Loucy (cell line): ENCODE measurements at regions not wholly inside any gene's neighbourhood (a gene's known extent, or its start where the extent isn't known, plus 50 kb on each side); places are given as distances from the start of the nearest gene placed in this dataset.
A peak's percentile ranks its signal among the peaks of the same experiment; 100 is the strongest.

Source experiments
- H2AFZ ChIP-seq: fragments of 200-600 bp; sonication (generic); 2 replicates; pipeline ENCODE4 v1.6.0; 2016; ENCODE audit warnings: antibody characterized with exemption, mild to moderate bottlenecking, low read length, moderate library complexity
- H3F3A ChIP-seq: fragments of 200-600 bp; 2 replicates; pipeline ENCODE4 v1.6.0; 2016; ENCODE audit warnings: antibody characterized with exemption, low read depth, mild to moderate bottlenecking
- H3K27me3 ChIP-seq: fragments of 200-600 bp; sonication (generic); 2 replicates; pipeline ENCODE4 v1.6.1; 2014; ENCODE audit warnings: low read length, mild to moderate bottlenecking; ENCODE audit not compliant: insufficient read depth, poor library complexity, severe bottlenecking
- H3K36me3 ChIP-seq: fragments of 200-600 bp; sonication (generic); 2 replicates; pipeline ENCODE4 v1.6.1; 2016; ENCODE audit warnings: low read length; ENCODE audit not compliant: insufficient read depth
- H3K4me1 ChIP-seq: fragments of 200-600 bp; sonication (generic); 2 replicates; pipeline ENCODE4 v1.5.1; 2014; ENCODE audit warnings: low read length, mild to moderate bottlenecking; ENCODE audit not compliant: insufficient read depth, poor library complexity, severe bottlenecking
- H3K4me2 ChIP-seq: fragments of 200-600 bp; sonication (generic); 2 replicates; pipeline ENCODE4 v1.6.0; 2014; ENCODE audit warnings: antibody characterized with exemption, low read length, low read depth, mild to moderate bottlenecking; ENCODE audit not compliant: poor library complexity, severe bottlenecking
- H3K4me3 ChIP-seq: fragments of 200-600 bp; sonication (generic); 2 replicates; pipeline ENCODE4 v1.5.1; 2014; ENCODE audit warnings: low read length, mild to moderate bottlenecking, mixed read lengths; ENCODE audit not compliant: poor library complexity, severe bottlenecking
- H3K79me2 ChIP-seq: fragments of 200-600 bp; sonication (generic); 2 replicates; pipeline ENCODE4 v1.6.1; 2014; ENCODE audit warnings: low read length; ENCODE audit not compliant: insufficient read depth
- H3K9ac ChIP-seq: fragments of 200-600 bp; sonication (generic); 2 replicates; pipeline ENCODE4 v1.6.0; 2014; ENCODE audit warnings: mild to moderate bottlenecking, low read depth, low read length, moderate library complexity; ENCODE audit not compliant: poor library complexity, severe bottlenecking
- H3K9me2 ChIP-seq: fragments of 200-600 bp; sonication (generic); replicated peaks from 2 replicates; pipeline ENCODE4 v1.6.1; 2016; ENCODE audit warnings: low read depth, low read length, mixed read lengths
- H3K9me3 ChIP-seq: fragments of 200-600 bp; sonication (generic); 2 replicates; pipeline ENCODE4 v1.6.1; 2014; ENCODE audit warnings: mild to moderate bottlenecking, antibody characterized with exemption, low read length, low read depth; ENCODE audit not compliant: insufficient read depth
- H4K20me1 ChIP-seq: fragments of 200-600 bp; sonication (generic); 2 replicates; pipeline ENCODE4 v1.6.0; 2014; ENCODE audit warnings: antibody characterized with exemption, low read length, mild to moderate bottlenecking; ENCODE audit not compliant: insufficient read depth, poor library complexity, severe bottlenecking
- EZH2phosphoT487 ChIP-seq: fragments of 200-600 bp; IDR thresholded peaks from 2 replicates; pipeline ENCODE4 v1.6.1; 2018; ENCODE audit warnings: antibody characterized with exemption, mild to moderate bottlenecking, moderate library complexity, borderline replicate concordance
- TF ChIP-seq, protein P1 (sequence below): fragments of 200-600 bp; sonication (generic); conservative IDR thresholded peaks from 2 replicates; pipeline ENCODE4 v1.5.1; 2014; ENCODE audit warnings: mild to moderate bottlenecking, antibody characterized with exemption, low read length

DNA sequence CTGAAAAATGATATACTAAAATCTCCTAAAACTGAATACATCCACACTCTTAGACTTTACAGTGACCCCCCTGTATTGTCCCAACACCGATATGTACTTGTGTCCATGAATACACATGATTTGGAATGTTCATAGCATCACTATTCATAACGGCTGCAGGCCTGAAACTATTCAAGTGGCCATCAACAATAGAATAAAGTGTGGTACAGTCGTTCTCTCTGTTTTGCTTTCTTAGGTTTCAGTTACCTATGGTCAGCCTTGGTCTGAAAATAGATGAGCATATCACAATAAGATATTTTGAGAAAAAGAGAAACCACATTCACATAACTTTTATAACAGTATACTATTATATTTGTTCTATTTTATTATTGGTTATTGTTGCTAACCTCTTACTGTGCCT, 150.6 kb downstream of the ASCL4 start:
- H3K9me3 ChIP-seq = no peaks in the 10 kb centered on the region
- no peak overlapping the region for H2AFZ ChIP-seq
- H3K9me2 ChIP-seq = no peaks in the 10 kb centered on the region
- no peaks in the 10 kb centered on the region for H3K4me1 ChIP-seq
- no peaks in the 10 kb centered on the region for H3F3A ChIP-seq
- no peak for TF ChIP-seq EZH2phosphoT487
- TF ChIP-seq, protein P1, sequence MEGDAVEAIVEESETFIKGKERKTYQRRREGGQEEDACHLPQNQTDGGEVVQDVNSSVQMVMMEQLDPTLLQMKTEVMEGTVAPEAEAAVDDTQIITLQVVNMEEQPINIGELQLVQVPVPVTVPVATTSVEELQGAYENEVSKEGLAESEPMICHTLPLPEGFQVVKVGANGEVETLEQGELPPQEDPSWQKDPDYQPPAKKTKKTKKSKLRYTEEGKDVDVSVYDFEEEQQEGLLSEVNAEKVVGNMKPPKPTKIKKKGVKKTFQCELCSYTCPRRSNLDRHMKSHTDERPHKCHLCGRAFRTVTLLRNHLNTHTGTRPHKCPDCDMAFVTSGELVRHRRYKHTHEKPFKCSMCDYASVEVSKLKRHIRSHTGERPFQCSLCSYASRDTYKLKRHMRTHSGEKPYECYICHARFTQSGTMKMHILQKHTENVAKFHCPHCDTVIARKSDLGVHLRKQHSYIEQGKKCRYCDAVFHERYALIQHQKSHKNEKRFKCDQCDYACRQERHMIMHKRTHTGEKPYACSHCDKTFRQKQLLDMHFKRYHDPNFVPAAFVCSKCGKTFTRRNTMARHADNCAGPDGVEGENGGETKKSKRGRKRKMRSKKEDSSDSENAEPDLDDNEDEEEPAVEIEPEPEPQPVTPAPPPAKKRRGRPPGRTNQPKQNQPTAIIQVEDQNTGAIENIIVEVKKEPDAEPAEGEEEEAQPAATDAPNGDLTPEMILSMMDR = no peak
- H3K36me3 ChIP-seq = no peaks in the 10 kb centered on the region
- no peaks in the 10 kb centered on the region for H3K79me2 ChIP-seq
- no peak overlapping the region for H3K4me3 ChIP-seq
- H4K20me1 ChIP-seq = no peaks in the 10 kb centered on the region
- H3K9ac ChIP-seq = no peak overlapping the region
- no peak overlapping the region for H3K4me2 ChIP-seq
- no peaks in the 10 kb centered on the region for H3K27me3 ChIP-seq

DNA sequence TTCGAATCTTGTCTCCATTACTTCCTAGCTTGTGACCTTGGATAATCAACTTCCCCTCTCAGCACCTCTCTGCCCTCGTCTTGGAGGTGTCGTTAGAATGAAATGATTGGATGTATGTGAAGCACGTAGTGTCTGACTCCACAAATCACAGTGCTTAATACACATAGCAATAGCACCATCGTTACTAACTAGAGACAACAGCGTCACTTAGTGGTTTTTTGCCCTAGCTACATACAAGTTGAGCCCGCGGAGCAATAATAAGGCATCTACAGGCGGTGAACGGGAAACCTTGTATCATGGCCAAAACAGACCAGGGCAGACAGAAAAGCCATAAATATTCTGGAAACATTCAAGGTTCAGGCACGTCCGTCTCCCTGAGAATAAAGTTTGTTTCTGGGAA, 154.9 kb downstream of the ASCL4 start:
- H3K79me2 ChIP-seq = no peaks in the 10 kb centered on the region
- H3K9me3 ChIP-seq = no peaks in the 10 kb centered on the region
- TF ChIP-seq, protein P1 = peak; percentile 54
- TF ChIP-seq EZH2phosphoT487 = no peak
- no peaks in the 10 kb centered on the region for H3K4me1 ChIP-seq
- H3K4me3 ChIP-seq = no peak overlapping the region
- H2AFZ ChIP-seq = no peak overlapping the region
- H3K36me3 ChIP-seq = no peaks in the 10 kb centered on the region
- no peaks in the 10 kb centered on the region for H3K27me3 ChIP-seq
- H4K20me1 ChIP-seq = no peaks in the 10 kb centered on the region
- H3K9ac ChIP-seq = no peak overlapping the region
- no peak overlapping the region for H3K4me2 ChIP-seq
- no peaks in the 10 kb centered on the region for H3F3A ChIP-seq
- no peaks in the 10 kb centered on the region for H3K9me2 ChIP-seq

GRCh38 chr12:107931761-107932160, 157.3 kb downstream of the ASCL4 start:
- H3K36me3 ChIP-seq = no peaks in the 10 kb centered on the region
- H3K4me2 ChIP-seq = no peak overlapping the region
- H3K9me2 ChIP-seq = no peaks in the 10 kb centered on the region

More at GRCh38 chr12:107931761-107932160, 157.3 kb downstream of the ASCL4 start:
- Histone ChIP-seq H3K79me2 (no peaks in the 10 kb centered on the region), H3K4me1 (no peaks in the 10 kb centered on the region), H3K4me3 (no peak overlapping the region), H3K27me3 (no peaks in the 10 kb centered on the region), H4K20me1 (no peaks in the 10 kb centered on the region), H3K9me3 (no peaks in the 10 kb centered on the region), H3K9ac (no peak overlapping the region), H2AFZ (no peak overlapping the region), H3F3A (no peaks in the 10 kb centered on the region)
- TF ChIP-seq, protein P1 = no peak
- no peak for TF ChIP-seq EZH2phosphoT487
